ENCODE measurements at regions not wholly inside any gene's neighbourhood (a gene's known extent, or its start where the extent isn't known, plus 50 kb on each side); places are given as distances from the start of the nearest gene placed in this dataset.

- H3K4me3 ChIP-seq (ENCODE audit: low read depth, low read length), result no peak overlapping the region
- H3K36me3 ChIP-seq (ENCODE audit: control insufficient read depth, insufficient read depth, low read length), result no peaks in the 10 kb centered on the region
- H3K4me1 ChIP-seq (ENCODE audit: control insufficient read depth, insufficient read depth, low read length, poor library complexity, severe bottlenecking), result no peaks in the 10 kb centered on the region
- H3K27me3 Mint-ChIP-seq, result no peaks in the 10 kb centered on the region
- no peak overlapping the region for H3K27ac ChIP-seq (ENCODE audit: insufficient read depth, low read length, poor library complexity, severe bottlenecking)
- H3K36me3 Mint-ChIP-seq, result no peaks in the 10 kb centered on the region
- no peak overlapping the region for H3K4me3 Mint-ChIP-seq
- no peaks in the 10 kb centered on the region for H3K27me3 ChIP-seq (ENCODE audit: control insufficient read depth, insufficient read depth, low read length)
- H3K9me3 ChIP-seq (ENCODE audit: control insufficient read depth in 2 of 2, low read length in 2 of 2), result no peaks in the 10 kb centered on the region
- H3K9me3 Mint-ChIP-seq, result peaks cover 0 to 4% (median 0%) of the 10 kb centered on the region in 7 donors
- DNase-seq (no peak), ATAC-seq (ENCODE audit: low read depth in 2 of 2) (no peak)
- no peak overlapping the region for H3K27ac Mint-ChIP-seq
- no peaks in the 10 kb centered on the region for H3K4me1 Mint-ChIP-seq
Measured at GRCh38 chr4:14520171-14520570, 482.1 kb upstream of the CPEB2 start.

GRCh38 chr4:14524276-14524675, 478.0 kb upstream of the CPEB2 start:
- Mint-ChIP-seq H3K36me3 (no peaks in the 10 kb centered on the region), H3K4me3 (no peak overlapping the region), H3K4me1 (no peaks in the 10 kb centered on the region), H3K27ac (no peak overlapping the region), H3K27me3 (no peaks in the 10 kb centered on the region), H3K9me3 (peaks cover 0 to 3% (median 0%) of the 10 kb centered on the region in 7 donors)
- DNase-seq, result no peak
- H3K9me3 ChIP-seq (ENCODE audit: control insufficient read depth in 2 of 2, low read length in 2 of 2), result no peaks in the 10 kb centered on the region
- no peaks in the 10 kb centered on the region for H3K27me3 ChIP-seq (ENCODE audit: control insufficient read depth, insufficient read depth, low read length)
- no peaks in the 10 kb centered on the region for H3K36me3 ChIP-seq (ENCODE audit: control insufficient read depth, insufficient read depth, low read length)
- ATAC-seq (ENCODE audit: low read depth in 2 of 2), result no peak
- H3K27ac ChIP-seq (ENCODE audit: insufficient read depth, low read length, poor library complexity, severe bottlenecking), result no peak overlapping the region
- no peak overlapping the region for H3K4me3 ChIP-seq (ENCODE audit: low read depth, low read length)
- no peaks in the 10 kb centered on the region for H3K4me1 ChIP-seq (ENCODE audit: control insufficient read depth, insufficient read depth, low read length, poor library complexity, severe bottlenecking)

- Mint-ChIP-seq H3K27me3 (no peaks in the 10 kb centered on the region), H3K4me1 (no peaks in the 10 kb centered on the region), H3K9me3 (peaks cover 0 to 7% (median 0%) of the 10 kb centered on the region in 7 donors), H3K4me3 (no peak overlapping the region), H3K27ac (no peak overlapping the region), H3K36me3 (no peaks in the 10 kb centered on the region)
- DNase-seq (no peak), ATAC-seq (ENCODE audit: low read depth in 2 of 2) (no peak)
- H3K4me1 ChIP-seq (ENCODE audit: control insufficient read depth, insufficient read depth, low read length, poor library complexity, severe bottlenecking), result no peaks in the 10 kb centered on the region
- H3K4me3 ChIP-seq (ENCODE audit: low read depth, low read length), result no peak overlapping the region
- H3K36me3 ChIP-seq (ENCODE audit: control insufficient read depth, insufficient read depth, low read length), result no peaks in the 10 kb centered on the region
- no peaks in the 10 kb centered on the region for H3K9me3 ChIP-seq (ENCODE audit: control insufficient read depth in 2 of 2, low read length in 2 of 2)
- H3K27me3 ChIP-seq (ENCODE audit: control insufficient read depth, insufficient read depth, low read length), result no peaks in the 10 kb centered on the region
- no peak overlapping the region for H3K27ac ChIP-seq (ENCODE audit: insufficient read depth, low read length, poor library complexity, severe bottlenecking)
Measured at GRCh38 chr4:14528918-14529317, 473.4 kb upstream of the CPEB2 start.

GRCh38 chr4:14529653-14530052, 472.6 kb upstream of the CPEB2 start:
- no peaks in the 10 kb centered on the region for H3K9me3 ChIP-seq (ENCODE audit: control insufficient read depth in 2 of 2, low read length in 2 of 2)
- H3K4me3 Mint-ChIP-seq, result no peak overlapping the region

GRCh38 chr4:14532436-14532835, 469.8 kb upstream of the CPEB2 start:
- Mint-ChIP-seq H3K36me3 (no peaks in the 10 kb centered on the region), H3K4me1 (no peaks in the 10 kb centered on the region), H3K4me3 (no peak overlapping the region), H3K27me3 (no peaks in the 10 kb centered on the region), H3K27ac (no peak overlapping the region), H3K9me3 (peaks cover 0 to 8% (median 1%) of the 10 kb centered on the region in 7 donors)
- no peak overlapping the region for H3K4me3 ChIP-seq (ENCODE audit: low read depth, low read length)
- DNase-seq (no peak), ATAC-seq (ENCODE audit: low read depth in 2 of 2) (no peak)
- no peaks in the 10 kb centered on the region for H3K27me3 ChIP-seq (ENCODE audit: control insufficient read depth, insufficient read depth, low read length)
- H3K36me3 ChIP-seq (ENCODE audit: control insufficient read depth, insufficient read depth, low read length), result no peaks in the 10 kb centered on the region
- no peaks in the 10 kb centered on the region for H3K9me3 ChIP-seq (ENCODE audit: control insufficient read depth in 2 of 2, low read length in 2 of 2)
- no peaks in the 10 kb centered on the region for H3K4me1 ChIP-seq (ENCODE audit: control insufficient read depth, insufficient read depth, low read length, poor library complexity, severe bottlenecking)
- H3K27ac ChIP-seq (ENCODE audit: insufficient read depth, low read length, poor library complexity, severe bottlenecking), result no peak overlapping the region

More at GRCh38 chr4:14529653-14530052, 472.6 kb upstream of the CPEB2 start:
- no peaks in the 10 kb centered on the region for H3K36me3 Mint-ChIP-seq
- no peaks in the 10 kb centered on the region for H3K27me3 Mint-ChIP-seq
- no peaks in the 10 kb centered on the region for H3K4me1 Mint-ChIP-seq
- no peak for ATAC-seq (ENCODE audit: low read depth in 2 of 2)
- H3K36me3 ChIP-seq (ENCODE audit: control insufficient read depth, insufficient read depth, low read length), result no peaks in the 10 kb centered on the region
- H3K27me3 ChIP-seq (ENCODE audit: control insufficient read depth, insufficient read depth, low read length), result no peaks in the 10 kb centered on the region
- H3K4me3 ChIP-seq (ENCODE audit: low read depth, low read length), result no peak overlapping the region
- H3K9me3 Mint-ChIP-seq, result peaks cover 0 to 7% (median 1%) of the 10 kb centered on the region in 7 donors
- H3K27ac ChIP-seq (ENCODE audit: insufficient read depth, low read length, poor library complexity, severe bottlenecking), result no peak overlapping the region
- no peak for DNase-seq
- no peak overlapping the region for H3K27ac Mint-ChIP-seq
- H3K4me1 ChIP-seq (ENCODE audit: control insufficient read depth, insufficient read depth, low read length, poor library complexity, severe bottlenecking), result no peaks in the 10 kb centered on the region

GRCh38 chr4:14539246-14539645, 463.0 kb upstream of the CPEB2 start:
- no peaks in the 10 kb centered on the region for H3K9me3 ChIP-seq (ENCODE audit: control insufficient read depth in 2 of 2, low read length in 2 of 2)
- no peak overlapping the region for H3K27ac ChIP-seq (ENCODE audit: insufficient read depth, low read length, poor library complexity, severe bottlenecking)
- H3K4me1 ChIP-seq (ENCODE audit: control insufficient read depth, insufficient read depth, low read length, poor library complexity, severe bottlenecking), result no peaks in the 10 kb centered on the region
- Mint-ChIP-seq H3K36me3 (no peaks in the 10 kb centered on the region), H3K4me3 (no peak overlapping the region), H3K27me3 (no peaks in the 10 kb centered on the region), H3K9me3 (peaks cover 0 to 14% (median 4%) of the 10 kb centered on the region in 7 donors), H3K4me1 (no peaks in the 10 kb centered on the region), H3K27ac (no peak overlapping the region)
- H3K36me3 ChIP-seq (ENCODE audit: control insufficient read depth, insufficient read depth, low read length), result no peaks in the 10 kb centered on the region
- H3K4me3 ChIP-seq (ENCODE audit: low read depth, low read length), result no peak overlapping the region
- no peaks in the 10 kb centered on the region for H3K27me3 ChIP-seq (ENCODE audit: control insufficient read depth, insufficient read depth, low read length)
- ATAC-seq (ENCODE audit: low read depth in 2 of 2) (no peak), DNase-seq (no peak)

GRCh38 chr4:14545163-14545562, 457.1 kb upstream of the CPEB2 start:
- Histone ChIP-seq H3K4me1 (ENCODE audit: control insufficient read depth, insufficient read depth, low read length, poor library complexity, severe bottlenecking) (no peaks in the 10 kb centered on the region), H3K27me3 (ENCODE audit: control insufficient read depth, insufficient read depth, low read length) (no peaks in the 10 kb centered on the region), H3K27ac (ENCODE audit: insufficient read depth, low read length, poor library complexity, severe bottlenecking) (no peak overlapping the region), H3K9me3 (ENCODE audit: control insufficient read depth in 2 of 2, low read length in 2 of 2) (no peaks in the 10 kb centered on the region), H3K4me3 (ENCODE audit: low read depth, low read length) (no peak overlapping the region), H3K36me3 (ENCODE audit: control insufficient read depth, insufficient read depth, low read length) (no peaks in the 10 kb centered on the region)
- peaks cover 0 to 11% (median 5%) of the 10 kb centered on the region in 7 donors for H3K9me3 Mint-ChIP-seq
- no peak overlapping the region for H3K27ac Mint-ChIP-seq
- H3K27me3 Mint-ChIP-seq, result no peaks in the 10 kb centered on the region
- no peaks in the 10 kb centered on the region for H3K36me3 Mint-ChIP-seq
- H3K4me3 Mint-ChIP-seq, result no peak overlapping the region
- H3K4me1 Mint-ChIP-seq, result no peaks in the 10 kb centered on the region
- no peak for ATAC-seq (ENCODE audit: low read depth in 2 of 2)
- no peak for DNase-seq

- no peaks in the 10 kb centered on the region for H3K36me3 ChIP-seq (ENCODE audit: control insufficient read depth, insufficient read depth, low read length)
- Mint-ChIP-seq H3K27ac (no peak overlapping the region), H3K9me3 (peaks cover 0 to 8% (median 5%) of the 10 kb centered on the region in 7 donors), H3K4me1 (no peaks in the 10 kb centered on the region), H3K4me3 (no peak overlapping the region), H3K36me3 (no peaks in the 10 kb centered on the region), H3K27me3 (no peaks in the 10 kb centered on the region)
- no peaks in the 10 kb centered on the region for H3K4me1 ChIP-seq (ENCODE audit: control insufficient read depth, insufficient read depth, low read length, poor library complexity, severe bottlenecking)
- ATAC-seq (ENCODE audit: low read depth in 2 of 2) (no peak), DNase-seq (no peak)
- H3K4me3 ChIP-seq (ENCODE audit: low read depth, low read length), result no peak overlapping the region
- no peaks in the 10 kb centered on the region for H3K27me3 ChIP-seq (ENCODE audit: control insufficient read depth, insufficient read depth, low read length)
- no peaks in the 10 kb centered on the region for H3K9me3 ChIP-seq (ENCODE audit: control insufficient read depth in 2 of 2, low read length in 2 of 2)
- H3K27ac ChIP-seq (ENCODE audit: insufficient read depth, low read length, poor library complexity, severe bottlenecking), result no peak overlapping the region
Measured at GRCh38 chr4:14545807-14546206, 456.5 kb upstream of the CPEB2 start.

Measured in CD4-positive, CD25-positive, alpha-beta regulatory T cell (primary cell).